ENCODE measurements at regions not wholly inside any gene's neighbourhood (a gene's known extent, or its start where the extent isn't known, plus 50 kb on each side); places are given as distances from the start of the nearest gene placed in this dataset.

GRCh38 chrX:110408949-110409588 is 50.4 kb downstream of the RTL9 start:
- no peaks in the 10 kb centered on the region for H3K4me1 ChIP-seq (ENCODE audit: control insufficient read depth in 2 of 2, insufficient read depth in 2 of 2, low read length in 1 of 2)
- H3K36me3 ChIP-seq (ENCODE audit: control insufficient read depth in 2 of 2, insufficient read depth in 2 of 2, low read length in 1 of 2): no peaks in the 10 kb centered on the region
- 66 to 81% methylated on average over 9 of the region's 9 CpGs for WGBS, 2 donors
- H3K27me3 ChIP-seq (ENCODE audit: control insufficient read depth in 1 of 2, insufficient read depth in 2 of 2, low read length in 2 of 2): no peaks in the 10 kb centered on the region
- no peak overlapping the region for H3K4me3 ChIP-seq (ENCODE audit: low read depth in 1 of 2, low read length in 2 of 2)
- no peaks in the 10 kb centered on the region for H3K9me3 ChIP-seq (ENCODE audit: control insufficient read depth in 2 of 2, insufficient read depth in 1 of 2, low read depth in 1 of 2, low read length in 1 of 2)
- no peak overlapping the region for H3K27ac ChIP-seq (ENCODE audit: low read depth in 2 of 2, low read length in 1 of 2)

GRCh38 chrX:110409925-110410324 is 51.3 kb downstream of the RTL9 start:
- no peaks in the 10 kb centered on the region for H3K27me3 ChIP-seq (ENCODE audit: control insufficient read depth in 1 of 2, insufficient read depth in 2 of 2, low read length in 2 of 2)
- H3K36me3 ChIP-seq (ENCODE audit: control insufficient read depth in 2 of 2, insufficient read depth in 2 of 2, low read length in 1 of 2): no peaks in the 10 kb centered on the region

GRCh38 chrX:110410603-110411002 is 52.0 kb downstream of the RTL9 start:
- Histone ChIP-seq H3K27me3 (ENCODE audit: control insufficient read depth in 1 of 2, insufficient read depth in 2 of 2, low read length in 2 of 2) (no peaks in the 10 kb centered on the region), H3K27ac (ENCODE audit: low read depth in 2 of 2, low read length in 1 of 2) (no peak overlapping the region)
- 60 to 75% methylated on average over 5 of the region's 5 CpGs for WGBS, 2 donors

More at GRCh38 chrX:110409925-110410324, 51.3 kb downstream of the RTL9 start:
- Histone ChIP-seq H3K27ac (ENCODE audit: low read depth in 2 of 2, low read length in 1 of 2) (no peak overlapping the region), H3K9me3 (ENCODE audit: control insufficient read depth in 2 of 2, insufficient read depth in 1 of 2, low read depth in 1 of 2, low read length in 1 of 2) (no peaks in the 10 kb centered on the region), H3K4me1 (ENCODE audit: control insufficient read depth in 2 of 2, insufficient read depth in 2 of 2, low read length in 1 of 2) (no peaks in the 10 kb centered on the region), H3K4me3 (ENCODE audit: low read depth in 1 of 2, low read length in 2 of 2) (no peak overlapping the region)
- WGBS, 2 donors: 28 to 40% methylated on average over 6 of the region's 6 CpGs

GRCh38 chrX:110412971-110413726 is 54.5 kb downstream of the RTL9 start:
- Histone ChIP-seq H3K4me3 (ENCODE audit: low read depth in 1 of 2, low read length in 2 of 2) (no peak overlapping the region), H3K27me3 (ENCODE audit: control insufficient read depth in 1 of 2, insufficient read depth in 2 of 2, low read length in 2 of 2) (no peaks in the 10 kb centered on the region), H3K9me3 (ENCODE audit: control insufficient read depth in 2 of 2, insufficient read depth in 1 of 2, low read depth in 1 of 2, low read length in 1 of 2) (no peaks in the 10 kb centered on the region), H3K27ac (ENCODE audit: low read depth in 2 of 2, low read length in 1 of 2) (no peak overlapping the region), H3K4me1 (ENCODE audit: control insufficient read depth in 2 of 2, insufficient read depth in 2 of 2, low read length in 1 of 2) (no peaks in the 10 kb centered on the region), H3K36me3 (ENCODE audit: control insufficient read depth in 2 of 2, insufficient read depth in 2 of 2, low read length in 1 of 2) (no peaks in the 10 kb centered on the region)
- WGBS, 2 donors: 17 to 21% methylated on average over 18 of the region's 18 CpGs

More at GRCh38 chrX:110410603-110411002, 52.0 kb downstream of the RTL9 start:
- H3K36me3 ChIP-seq (ENCODE audit: control insufficient read depth in 2 of 2, insufficient read depth in 2 of 2, low read length in 1 of 2): no peaks in the 10 kb centered on the region
- no peaks in the 10 kb centered on the region for H3K4me1 ChIP-seq (ENCODE audit: control insufficient read depth in 2 of 2, insufficient read depth in 2 of 2, low read length in 1 of 2)
- no peak overlapping the region for H3K4me3 ChIP-seq (ENCODE audit: low read depth in 1 of 2, low read length in 2 of 2)
- H3K9me3 ChIP-seq (ENCODE audit: control insufficient read depth in 2 of 2, insufficient read depth in 1 of 2, low read depth in 1 of 2, low read length in 1 of 2): no peaks in the 10 kb centered on the region

GRCh38 chrX:110413727-110414124 is 55.1 kb downstream of the RTL9 start:
- Histone ChIP-seq H3K9me3 (ENCODE audit: control insufficient read depth in 2 of 2, insufficient read depth in 1 of 2, low read depth in 1 of 2, low read length in 1 of 2) (no peaks in the 10 kb centered on the region), H3K27me3 (ENCODE audit: control insufficient read depth in 1 of 2, insufficient read depth in 2 of 2, low read length in 2 of 2) (no peaks in the 10 kb centered on the region)
- 94 to 96% methylated on average over 1 of the region's 1 CpG for WGBS, 2 donors

GRCh38 chrX:110414273-110414672 is 55.6 kb downstream of the RTL9 start:
- no peak overlapping the region for H3K27ac ChIP-seq (ENCODE audit: low read depth in 2 of 2, low read length in 1 of 2)
- no peaks in the 10 kb centered on the region for H3K9me3 ChIP-seq (ENCODE audit: control insufficient read depth in 2 of 2, insufficient read depth in 1 of 2, low read depth in 1 of 2, low read length in 1 of 2)
- no peaks in the 10 kb centered on the region for H3K27me3 ChIP-seq (ENCODE audit: control insufficient read depth in 1 of 2, insufficient read depth in 2 of 2, low read length in 2 of 2)
- H3K4me3 ChIP-seq (ENCODE audit: low read depth in 1 of 2, low read length in 2 of 2): no peak overlapping the region
- 37 to 59% methylated on average over 3 of the region's 3 CpGs for WGBS, 2 donors
- no peaks in the 10 kb centered on the region for H3K36me3 ChIP-seq (ENCODE audit: control insufficient read depth in 2 of 2, insufficient read depth in 2 of 2, low read length in 1 of 2)
- H3K4me1 ChIP-seq (ENCODE audit: control insufficient read depth in 2 of 2, insufficient read depth in 2 of 2, low read length in 1 of 2): no peaks in the 10 kb centered on the region

More at GRCh38 chrX:110413727-110414124, 55.1 kb downstream of the RTL9 start:
- Histone ChIP-seq H3K27ac (ENCODE audit: low read depth in 2 of 2, low read length in 1 of 2) (no peak overlapping the region), H3K4me1 (ENCODE audit: control insufficient read depth in 2 of 2, insufficient read depth in 2 of 2, low read length in 1 of 2) (no peaks in the 10 kb centered on the region), H3K4me3 (ENCODE audit: low read depth in 1 of 2, low read length in 2 of 2) (no peak overlapping the region), H3K36me3 (ENCODE audit: control insufficient read depth in 2 of 2, insufficient read depth in 2 of 2, low read length in 1 of 2) (no peaks in the 10 kb centered on the region)

GRCh38 chrX:110414679-110415439 is 56.2 kb downstream of the RTL9 start:
- WGBS, 2 donors: 37 to 43% methylated on average over 1 of the region's 1 CpG
- Histone ChIP-seq H3K4me1 (ENCODE audit: control insufficient read depth in 2 of 2, insufficient read depth in 2 of 2, low read length in 1 of 2) (no peaks in the 10 kb centered on the region), H3K36me3 (ENCODE audit: control insufficient read depth in 2 of 2, insufficient read depth in 2 of 2, low read length in 1 of 2) (no peaks in the 10 kb centered on the region), H3K9me3 (ENCODE audit: control insufficient read depth in 2 of 2, insufficient read depth in 1 of 2, low read depth in 1 of 2, low read length in 1 of 2) (no peaks in the 10 kb centered on the region), H3K27me3 (ENCODE audit: control insufficient read depth in 1 of 2, insufficient read depth in 2 of 2, low read length in 2 of 2) (no peaks in the 10 kb centered on the region), H3K4me3 (ENCODE audit: low read depth in 1 of 2, low read length in 2 of 2) (no peak overlapping the region), H3K27ac (ENCODE audit: low read depth in 2 of 2, low read length in 1 of 2) (no peak overlapping the region)

GRCh38 chrX:110415440-110416170 is 57.0 kb downstream of the RTL9 start:
- H3K36me3 ChIP-seq (ENCODE audit: control insufficient read depth in 2 of 2, insufficient read depth in 2 of 2, low read length in 1 of 2): no peaks in the 10 kb centered on the region
- no peak overlapping the region for H3K27ac ChIP-seq (ENCODE audit: low read depth in 2 of 2, low read length in 1 of 2)
- H3K4me1 ChIP-seq (ENCODE audit: control insufficient read depth in 2 of 2, insufficient read depth in 2 of 2, low read length in 1 of 2): no peaks in the 10 kb centered on the region
- H3K27me3 ChIP-seq (ENCODE audit: control insufficient read depth in 1 of 2, insufficient read depth in 2 of 2, low read length in 2 of 2): no peaks in the 10 kb centered on the region
- WGBS, 2 donors: 54 to 60% methylated on average over 6 of the region's 6 CpGs
- no peak overlapping the region for H3K4me3 ChIP-seq (ENCODE audit: low read depth in 1 of 2, low read length in 2 of 2)
- H3K9me3 ChIP-seq (ENCODE audit: control insufficient read depth in 2 of 2, insufficient read depth in 1 of 2, low read depth in 1 of 2, low read length in 1 of 2): no peaks in the 10 kb centered on the region

GRCh38 chrX:110417128-110417527 is 58.5 kb downstream of the RTL9 start:
- WGBS, 2 donors: 77 to 90% methylated on average over 4 of the region's 4 CpGs
- H3K27me3 ChIP-seq (ENCODE audit: control insufficient read depth in 1 of 2, insufficient read depth in 2 of 2, low read length in 2 of 2): no peaks in the 10 kb centered on the region
- no peak overlapping the region for H3K4me3 ChIP-seq (ENCODE audit: low read depth in 1 of 2, low read length in 2 of 2)
- no peak overlapping the region for H3K27ac ChIP-seq (ENCODE audit: low read depth in 2 of 2, low read length in 1 of 2)
- H3K36me3 ChIP-seq (ENCODE audit: control insufficient read depth in 2 of 2, insufficient read depth in 2 of 2, low read length in 1 of 2): no peaks in the 10 kb centered on the region
- no peaks in the 10 kb centered on the region for H3K4me1 ChIP-seq (ENCODE audit: control insufficient read depth in 2 of 2, insufficient read depth in 2 of 2, low read length in 1 of 2)
- no peaks in the 10 kb centered on the region for H3K9me3 ChIP-seq (ENCODE audit: control insufficient read depth in 2 of 2, insufficient read depth in 1 of 2, low read depth in 1 of 2, low read length in 1 of 2)

All from esophagus (tissue), 2 donors.